IMR-90 (cell line): ENCODE measurements at regions not wholly inside any gene's neighbourhood (a gene's known extent, or its start where the extent isn't known, plus 50 kb on each side); places are given as distances from the start of the nearest gene placed in this dataset.
A peak's percentile ranks its signal among the peaks of the same experiment; 100 is the strongest.

Experiments
- BHLHE40 ChIP-seq: fragments of 150-350 bp; IDR thresholded peaks from 2 replicates; pipeline ENCODE4 v1.6.1; 2016; ENCODE audit warnings: mild to moderate bottlenecking, low read depth, low read length
- CEBPB ChIP-seq: IDR thresholded peaks from 2 replicates; pipeline ENCODE4 v1.6.1; 2012; ENCODE audit warnings: low read depth, low read length, improper control_type of control experiment
- CHD1 ChIP-seq: IDR thresholded peaks from 2 replicates; pipeline ENCODE4 v1.6.1; 2012; ENCODE audit warnings: low read depth, low read length, improper control_type of control experiment
- CTCF ChIP-seq: conservative IDR thresholded peaks from 2 replicates; pipeline ENCODE4 v1.5.1; 2012; ENCODE audit warnings: mild to moderate bottlenecking, low read depth, low read length, improper control_type of control experiment
- ELK1 ChIP-seq: fragments of 150-350 bp; IDR thresholded peaks from 2 replicates; pipeline ENCODE4 v1.6.1; 2016; ENCODE audit warnings: low read depth, mild to moderate bottlenecking, low read length, moderate library complexity, borderline replicate concordance
- FOS ChIP-seq: fragments of 150-350 bp; IDR thresholded peaks from 2 replicates; pipeline ENCODE4 v1.6.1; 2016; ENCODE audit warnings: low read depth, low read length
- MAFK ChIP-seq: IDR thresholded peaks from 2 replicates; pipeline ENCODE4 v1.6.1; 2012; ENCODE audit warnings: low read depth, low read length, improper control_type of control experiment
- NFE2L2 ChIP-seq: fragments of 150-350 bp; IDR thresholded peaks from 2 replicates; pipeline ENCODE4 v1.6.1; 2016; ENCODE audit warnings: low read depth, mild to moderate bottlenecking, low read length
- POLR2A ChIP-seq: IDR thresholded peaks from 2 replicates; pipeline ENCODE4 v1.6.1; 2012; ENCODE audit warnings: mild to moderate bottlenecking, low read depth, low read length
- RAD21 ChIP-seq: IDR thresholded peaks from 2 replicates; pipeline ENCODE4 v1.6.1; 2012; ENCODE audit warnings: low read length, improper control_type of control experiment
- RFX5 ChIP-seq: IDR thresholded peaks from 2 replicates; pipeline ENCODE4 v1.8.0; 2012; ENCODE audit warnings: low read depth, mild to moderate bottlenecking, low read length, moderate library complexity
- SMC3 ChIP-seq: fragments of 150-350 bp; IDR thresholded peaks from 2 replicates; pipeline ENCODE4 v1.6.1; 2016; ENCODE audit warnings: low read depth, mild to moderate bottlenecking, antibody characterized with exemption, low read length, moderate library complexity
- USF2 ChIP-seq: fragments of 150-350 bp; IDR thresholded peaks from 2 replicates; pipeline ENCODE4 v1.6.1; 2017; ENCODE audit warnings: mild to moderate bottlenecking, antibody characterized with exemption, low read length, low read depth

GRCh38 chr4:106583567-106583966, 215.0 kb upstream of the GIMD1 start:
- TF ChIP-seq CTCF: no peak
- no peak for TF ChIP-seq POLR2A
- TF ChIP-seq CEBPB: peak; percentile 85
- TF ChIP-seq RFX5: no peak
- no peak for TF ChIP-seq USF2
- no peak for TF ChIP-seq MAFK
- TF ChIP-seq RAD21: no peak
- TF ChIP-seq ELK1: no peak
- TF ChIP-seq BHLHE40: no peak
- no peak for TF ChIP-seq CHD1
- no peak for TF ChIP-seq NFE2L2
- no peak for TF ChIP-seq SMC3
- peak; percentile 52 for TF ChIP-seq FOS
